ENCODE measurements at regions not wholly inside any gene's neighbourhood (a gene's known extent, or its start where the extent isn't known, plus 50 kb on each side); places are given as distances from the start of the nearest gene placed in this dataset.

DNA sequence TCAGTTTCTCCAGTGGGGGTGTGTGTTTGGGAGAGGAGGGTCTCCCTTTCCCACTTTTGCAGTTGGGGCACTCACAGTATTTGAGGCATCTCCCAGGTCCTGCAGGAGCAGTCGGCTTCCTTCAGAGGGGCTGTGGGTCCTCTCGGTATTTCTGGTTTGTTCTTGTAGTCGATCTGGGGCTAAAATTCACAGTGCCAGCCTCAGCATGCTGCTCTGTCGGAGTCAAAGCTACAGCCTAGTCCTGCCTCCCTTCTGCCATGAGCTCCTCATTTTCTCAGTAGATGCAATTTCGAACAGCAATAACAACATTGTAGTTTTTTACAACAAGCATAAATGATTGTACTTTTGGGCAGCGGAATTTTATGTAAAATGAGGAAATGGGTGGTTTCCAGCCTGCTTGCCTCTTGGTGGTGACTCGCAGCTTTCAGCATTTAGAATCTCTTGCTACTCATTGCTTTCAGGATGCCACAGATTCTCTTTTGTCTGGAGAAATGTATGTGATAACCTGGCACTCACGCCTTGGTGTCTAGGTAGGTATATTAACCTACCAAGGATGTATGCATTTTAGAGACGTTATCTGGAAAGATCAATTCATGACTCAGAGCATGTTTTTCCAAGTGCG is 82.4 kb upstream of the C21orf91 start:
- TF ChIP-seq, protein P1, sequence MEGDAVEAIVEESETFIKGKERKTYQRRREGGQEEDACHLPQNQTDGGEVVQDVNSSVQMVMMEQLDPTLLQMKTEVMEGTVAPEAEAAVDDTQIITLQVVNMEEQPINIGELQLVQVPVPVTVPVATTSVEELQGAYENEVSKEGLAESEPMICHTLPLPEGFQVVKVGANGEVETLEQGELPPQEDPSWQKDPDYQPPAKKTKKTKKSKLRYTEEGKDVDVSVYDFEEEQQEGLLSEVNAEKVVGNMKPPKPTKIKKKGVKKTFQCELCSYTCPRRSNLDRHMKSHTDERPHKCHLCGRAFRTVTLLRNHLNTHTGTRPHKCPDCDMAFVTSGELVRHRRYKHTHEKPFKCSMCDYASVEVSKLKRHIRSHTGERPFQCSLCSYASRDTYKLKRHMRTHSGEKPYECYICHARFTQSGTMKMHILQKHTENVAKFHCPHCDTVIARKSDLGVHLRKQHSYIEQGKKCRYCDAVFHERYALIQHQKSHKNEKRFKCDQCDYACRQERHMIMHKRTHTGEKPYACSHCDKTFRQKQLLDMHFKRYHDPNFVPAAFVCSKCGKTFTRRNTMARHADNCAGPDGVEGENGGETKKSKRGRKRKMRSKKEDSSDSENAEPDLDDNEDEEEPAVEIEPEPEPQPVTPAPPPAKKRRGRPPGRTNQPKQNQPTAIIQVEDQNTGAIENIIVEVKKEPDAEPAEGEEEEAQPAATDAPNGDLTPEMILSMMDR (IDR thresholded peaks at IDR 0.05; ENCODE audit: insufficient read depth, low read length): no peak
- TF ChIP-seq POLR2AphosphoS5 (IDR thresholded peaks at IDR 0.05; ENCODE audit: low read depth): no peak
- TF ChIP-seq, protein P2, sequence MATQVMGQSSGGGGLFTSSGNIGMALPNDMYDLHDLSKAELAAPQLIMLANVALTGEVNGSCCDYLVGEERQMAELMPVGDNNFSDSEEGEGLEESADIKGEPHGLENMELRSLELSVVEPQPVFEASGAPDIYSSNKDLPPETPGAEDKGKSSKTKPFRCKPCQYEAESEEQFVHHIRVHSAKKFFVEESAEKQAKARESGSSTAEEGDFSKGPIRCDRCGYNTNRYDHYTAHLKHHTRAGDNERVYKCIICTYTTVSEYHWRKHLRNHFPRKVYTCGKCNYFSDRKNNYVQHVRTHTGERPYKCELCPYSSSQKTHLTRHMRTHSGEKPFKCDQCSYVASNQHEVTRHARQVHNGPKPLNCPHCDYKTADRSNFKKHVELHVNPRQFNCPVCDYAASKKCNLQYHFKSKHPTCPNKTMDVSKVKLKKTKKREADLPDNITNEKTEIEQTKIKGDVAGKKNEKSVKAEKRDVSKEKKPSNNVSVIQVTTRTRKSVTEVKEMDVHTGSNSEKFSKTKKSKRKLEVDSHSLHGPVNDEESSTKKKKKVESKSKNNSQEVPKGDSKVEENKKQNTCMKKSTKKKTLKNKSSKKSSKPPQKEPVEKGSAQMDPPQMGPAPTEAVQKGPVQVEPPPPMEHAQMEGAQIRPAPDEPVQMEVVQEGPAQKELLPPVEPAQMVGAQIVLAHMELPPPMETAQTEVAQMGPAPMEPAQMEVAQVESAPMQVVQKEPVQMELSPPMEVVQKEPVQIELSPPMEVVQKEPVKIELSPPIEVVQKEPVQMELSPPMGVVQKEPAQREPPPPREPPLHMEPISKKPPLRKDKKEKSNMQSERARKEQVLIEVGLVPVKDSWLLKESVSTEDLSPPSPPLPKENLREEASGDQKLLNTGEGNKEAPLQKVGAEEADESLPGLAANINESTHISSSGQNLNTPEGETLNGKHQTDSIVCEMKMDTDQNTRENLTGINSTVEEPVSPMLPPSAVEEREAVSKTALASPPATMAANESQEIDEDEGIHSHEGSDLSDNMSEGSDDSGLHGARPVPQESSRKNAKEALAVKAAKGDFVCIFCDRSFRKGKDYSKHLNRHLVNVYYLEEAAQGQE (IDR thresholded peaks at IDR 0.05; ENCODE audit: insufficient replicate concordance, low read depth): no peak

Data from HL-60 (cell line).